Neural cell (in vitro differentiated cells): ENCODE measurements at regions not wholly inside any gene's neighbourhood (a gene's known extent, or its start where the extent isn't known, plus 50 kb on each side); places are given as distances from the start of the nearest gene placed in this dataset.
A peak's percentile ranks its signal among the peaks of the same experiment; 100 is the strongest.

Experiments used
- H2AFZ ChIP-seq: fragments of 200-600, 300-800 bp; sonication (generic), shearing (Covaris generic); 2 replicates; pipeline ENCODE4 v1.6.0; 2014; ENCODE audit warnings: low read depth, mild to moderate bottlenecking, antibody characterized with exemption, low read length, moderate library complexity
- H3F3A ChIP-seq: fragments of 200-600 bp; shearing (Covaris generic); 2 replicates; pipeline ENCODE4 v1.6.1; 2016; ENCODE audit warnings: mild to moderate bottlenecking, moderate library complexity, mixed read lengths, antibody characterized with exemption, low read length; ENCODE audit not compliant: insufficient read depth, poor library complexity, severe bottlenecking
- H3K27ac ChIP-seq: fragments of 200-600, 300-800 bp; sonication (generic), shearing (Covaris generic); 2 replicates; pipeline ENCODE4 v1.5.1; 2014; ENCODE audit warnings: mild to moderate bottlenecking, low read length, moderate library complexity
- H3K27me3 ChIP-seq: fragments of 300-800, 200-600 bp; sonication (generic), shearing (Covaris generic); 2 replicates; pipeline ENCODE4 v1.6.0; 2014; ENCODE audit warnings: mild to moderate bottlenecking, low read depth, low read length, moderate library complexity; ENCODE audit not compliant: insufficient read depth
- H3K36me3 ChIP-seq: fragments of 300-800, 200-600 bp; sonication (generic), shearing (Covaris generic); 2 replicates; pipeline ENCODE4 v1.5.1; 2014; ENCODE audit warnings: mild to moderate bottlenecking, antibody characterized with exemption, low read length, moderate library complexity; ENCODE audit not compliant: insufficient read depth
- H3K4me2 ChIP-seq: fragments of 300-800, 200-600 bp; sonication (generic), shearing (Covaris generic); 2 replicates; pipeline ENCODE4 v1.6.0; 2014; ENCODE audit warnings: mild to moderate bottlenecking, low read length
- H3K4me3 ChIP-seq: fragments of 300-800, 200-600 bp; sonication (generic), shearing (Covaris generic); 2 replicates; pipeline ENCODE4 v1.5.1; 2014; ENCODE audit warnings: mild to moderate bottlenecking, low read length, moderate library complexity
- H3K79me2 ChIP-seq: fragments of 200-600 bp; shearing (Covaris generic); replicated peaks from 2 replicates; pipeline ENCODE4 v1.6.0; 2014; ENCODE audit warnings: mild to moderate bottlenecking, low read length, moderate library complexity; ENCODE audit not compliant: insufficient read depth
- H3K9ac ChIP-seq: fragments of 300-800, 200-600 bp; sonication (generic), shearing (Covaris generic); 2 replicates; pipeline ENCODE4 v1.6.1; 2016; ENCODE audit warnings: mild to moderate bottlenecking, low read length, mixed read lengths
- H3K9me2 ChIP-seq: fragments of 200-600 bp; shearing (Covaris generic); 2 replicates; pipeline ENCODE4 v1.6.1; 2016; ENCODE audit warnings: mild to moderate bottlenecking, low read length, mixed read lengths; ENCODE audit not compliant: insufficient read depth
- H3K9me3 ChIP-seq: fragments of 200-600, 300-800 bp; sonication (generic), shearing (Covaris generic); 2 replicates; pipeline ENCODE4 v1.6.1; 2016; ENCODE audit warnings: mild to moderate bottlenecking, mixed run types, low read length, moderate library complexity, mixed read lengths
- H4K20me1 ChIP-seq: fragments of 200-600 bp; shearing (Covaris generic); 2 replicates; pipeline ENCODE4 v1.6.1; 2016; ENCODE audit warnings: mild to moderate bottlenecking, mixed run types; ENCODE audit not compliant: insufficient read depth
- EP300 ChIP-seq: fragments of 450-650 bp; conservative IDR thresholded peaks from 2 replicates; pipeline ENCODE4 v1.6.1; 2014; ENCODE audit warnings: antibody characterized with exemption, mild to moderate bottlenecking, moderate library complexity; ENCODE audit not compliant: poor library complexity, severe bottlenecking
- EZH2 ChIP-seq: fragments of 200-600, 300-800 bp; shearing (Covaris generic), sonication (generic); IDR thresholded peaks from 2 replicates; pipeline ENCODE4 v1.6.1; 2014; ENCODE audit warnings: antibody characterized with exemption, low read length, borderline replicate concordance, mild to moderate bottlenecking; ENCODE audit not compliant: insufficient read depth, poor library complexity, severe bottlenecking
- MXI1 ChIP-seq: fragments of 450-650 bp; conservative IDR thresholded peaks from 2 replicates; pipeline ENCODE4 v1.6.1; 2014; ENCODE audit warnings: antibody characterized with exemption, mild to moderate bottlenecking; ENCODE audit not compliant: poor library complexity, severe bottlenecking
- POLR2AphosphoS5 ChIP-seq: IDR thresholded peaks from 2 replicates; pipeline ENCODE4 v1.6.1; 2012
- RAD21 ChIP-seq: fragments of 450-650 bp; conservative IDR thresholded peaks from 2 replicates; pipeline ENCODE4 v1.6.1; 2014; ENCODE audit warnings: antibody characterized with exemption, mild to moderate bottlenecking, moderate library complexity
- SMC3 ChIP-seq: fragments of 450-650 bp; conservative IDR thresholded peaks from 2 replicates; pipeline ENCODE4 v1.6.1; 2014; ENCODE audit warnings: antibody characterized with exemption, mild to moderate bottlenecking, moderate library complexity; ENCODE audit not compliant: poor library complexity
- TAF1 ChIP-seq: IDR thresholded peaks from 2 replicates; pipeline ENCODE4 v1.6.1; 2012; ENCODE audit warnings: low read depth
- TF ChIP-seq, protein P1 (sequence below): fragments of 450-650 bp; IDR thresholded peaks from 2 replicates; pipeline ENCODE4 v1.5.1; 2014; ENCODE audit warnings: antibody characterized with exemption, mild to moderate bottlenecking, moderate library complexity; ENCODE audit not compliant: poor library complexity, severe bottlenecking
- TF ChIP-seq, protein P2 (sequence below): IDR thresholded peaks from 2 replicates; pipeline ENCODE4 v1.6.1; 2012; ENCODE audit warnings: borderline replicate concordance

DNA sequence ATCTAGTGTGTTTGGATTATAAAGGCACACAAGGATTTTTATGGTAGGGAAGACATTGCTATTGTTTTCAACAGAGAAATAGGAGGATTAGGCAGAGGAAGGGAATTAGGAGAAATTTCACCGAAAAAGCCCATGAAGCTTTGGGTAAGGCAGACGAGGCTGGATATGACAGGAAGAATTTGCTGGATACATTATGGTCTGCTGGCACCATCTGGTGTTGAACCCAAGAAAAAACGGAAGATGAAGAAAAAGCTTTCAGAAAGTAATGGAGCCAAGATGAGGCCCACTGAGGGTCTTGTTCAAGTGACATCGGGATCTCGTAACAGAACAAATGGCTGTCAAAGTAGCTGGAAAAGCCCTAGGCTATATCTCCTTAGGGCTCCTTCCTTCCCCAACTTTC, 56.5 kb downstream of the OR2J2 start:
- H3K9me2 ChIP-seq = no peaks in the 10 kb centered on the region
- no peak overlapping the region for H2AFZ ChIP-seq
- H3K27me3 ChIP-seq = no peaks in the 10 kb centered on the region
- H3K9me3 ChIP-seq = no peaks in the 10 kb centered on the region
- H3K27ac ChIP-seq = no peak overlapping the region
- TF ChIP-seq EP300 = no peak
- TF ChIP-seq, protein P1, sequence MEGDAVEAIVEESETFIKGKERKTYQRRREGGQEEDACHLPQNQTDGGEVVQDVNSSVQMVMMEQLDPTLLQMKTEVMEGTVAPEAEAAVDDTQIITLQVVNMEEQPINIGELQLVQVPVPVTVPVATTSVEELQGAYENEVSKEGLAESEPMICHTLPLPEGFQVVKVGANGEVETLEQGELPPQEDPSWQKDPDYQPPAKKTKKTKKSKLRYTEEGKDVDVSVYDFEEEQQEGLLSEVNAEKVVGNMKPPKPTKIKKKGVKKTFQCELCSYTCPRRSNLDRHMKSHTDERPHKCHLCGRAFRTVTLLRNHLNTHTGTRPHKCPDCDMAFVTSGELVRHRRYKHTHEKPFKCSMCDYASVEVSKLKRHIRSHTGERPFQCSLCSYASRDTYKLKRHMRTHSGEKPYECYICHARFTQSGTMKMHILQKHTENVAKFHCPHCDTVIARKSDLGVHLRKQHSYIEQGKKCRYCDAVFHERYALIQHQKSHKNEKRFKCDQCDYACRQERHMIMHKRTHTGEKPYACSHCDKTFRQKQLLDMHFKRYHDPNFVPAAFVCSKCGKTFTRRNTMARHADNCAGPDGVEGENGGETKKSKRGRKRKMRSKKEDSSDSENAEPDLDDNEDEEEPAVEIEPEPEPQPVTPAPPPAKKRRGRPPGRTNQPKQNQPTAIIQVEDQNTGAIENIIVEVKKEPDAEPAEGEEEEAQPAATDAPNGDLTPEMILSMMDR = peak; percentile 55
- TF ChIP-seq MXI1 = no peak
- TF ChIP-seq SMC3 = peak; percentile 70
- TF ChIP-seq, protein P2, sequence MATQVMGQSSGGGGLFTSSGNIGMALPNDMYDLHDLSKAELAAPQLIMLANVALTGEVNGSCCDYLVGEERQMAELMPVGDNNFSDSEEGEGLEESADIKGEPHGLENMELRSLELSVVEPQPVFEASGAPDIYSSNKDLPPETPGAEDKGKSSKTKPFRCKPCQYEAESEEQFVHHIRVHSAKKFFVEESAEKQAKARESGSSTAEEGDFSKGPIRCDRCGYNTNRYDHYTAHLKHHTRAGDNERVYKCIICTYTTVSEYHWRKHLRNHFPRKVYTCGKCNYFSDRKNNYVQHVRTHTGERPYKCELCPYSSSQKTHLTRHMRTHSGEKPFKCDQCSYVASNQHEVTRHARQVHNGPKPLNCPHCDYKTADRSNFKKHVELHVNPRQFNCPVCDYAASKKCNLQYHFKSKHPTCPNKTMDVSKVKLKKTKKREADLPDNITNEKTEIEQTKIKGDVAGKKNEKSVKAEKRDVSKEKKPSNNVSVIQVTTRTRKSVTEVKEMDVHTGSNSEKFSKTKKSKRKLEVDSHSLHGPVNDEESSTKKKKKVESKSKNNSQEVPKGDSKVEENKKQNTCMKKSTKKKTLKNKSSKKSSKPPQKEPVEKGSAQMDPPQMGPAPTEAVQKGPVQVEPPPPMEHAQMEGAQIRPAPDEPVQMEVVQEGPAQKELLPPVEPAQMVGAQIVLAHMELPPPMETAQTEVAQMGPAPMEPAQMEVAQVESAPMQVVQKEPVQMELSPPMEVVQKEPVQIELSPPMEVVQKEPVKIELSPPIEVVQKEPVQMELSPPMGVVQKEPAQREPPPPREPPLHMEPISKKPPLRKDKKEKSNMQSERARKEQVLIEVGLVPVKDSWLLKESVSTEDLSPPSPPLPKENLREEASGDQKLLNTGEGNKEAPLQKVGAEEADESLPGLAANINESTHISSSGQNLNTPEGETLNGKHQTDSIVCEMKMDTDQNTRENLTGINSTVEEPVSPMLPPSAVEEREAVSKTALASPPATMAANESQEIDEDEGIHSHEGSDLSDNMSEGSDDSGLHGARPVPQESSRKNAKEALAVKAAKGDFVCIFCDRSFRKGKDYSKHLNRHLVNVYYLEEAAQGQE = no peak
- no peak for TF ChIP-seq EZH2
- TF ChIP-seq TAF1 = no peak
- TF ChIP-seq RAD21 = peak; percentile 68
- no peak for TF ChIP-seq POLR2AphosphoS5
- H3F3A ChIP-seq = no peaks in the 10 kb centered on the region
- H3K9ac ChIP-seq = no peak overlapping the region
- H3K36me3 ChIP-seq = no peaks in the 10 kb centered on the region
- H3K79me2 ChIP-seq = no peaks in the 10 kb centered on the region
- H3K4me2 ChIP-seq = no peak overlapping the region
- no peaks in the 10 kb centered on the region for H4K20me1 ChIP-seq
- H3K4me3 ChIP-seq = no peak overlapping the region

DNA sequence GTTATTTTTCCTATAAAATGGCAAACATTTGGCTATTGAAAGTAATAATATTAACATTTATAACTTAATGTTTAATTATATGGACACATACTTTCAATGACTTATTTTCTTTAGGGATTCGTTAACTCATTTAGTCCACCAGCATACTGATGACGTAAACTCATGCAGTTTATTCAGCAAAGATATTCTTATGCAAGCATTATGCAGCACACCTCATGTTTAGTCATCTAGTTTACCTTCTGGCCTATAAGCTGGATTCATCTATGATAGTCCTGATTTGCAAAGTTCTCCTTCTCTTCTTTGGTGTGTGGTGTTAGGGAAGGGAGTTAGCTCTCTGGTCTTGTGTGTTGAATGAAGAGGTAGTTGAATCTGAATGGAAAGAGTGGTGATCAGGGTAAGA, 60.0 kb downstream of the OR2J2 start:
- Histone ChIP-seq H2AFZ (no peak overlapping the region), H3K79me2 (no peaks in the 10 kb centered on the region), H3K4me2 (no peak overlapping the region)

More for the DNA sequence above, 60.0 kb downstream of the OR2J2 start:
- H3K4me3 ChIP-seq = no peak overlapping the region
- H3K27me3 ChIP-seq = no peaks in the 10 kb centered on the region
- TF ChIP-seq POLR2AphosphoS5 (no peak), MXI1 (no peak), SMC3 (no peak), EP300 (no peak), EZH2 (no peak), TAF1 (no peak), RAD21 (no peak)
- TF ChIP-seq, protein P2 = no peak
- TF ChIP-seq, protein P1 = no peak
- H3K9me3 ChIP-seq = no peaks in the 10 kb centered on the region
- H4K20me1 ChIP-seq = no peaks in the 10 kb centered on the region
- no peaks in the 10 kb centered on the region for H3K36me3 ChIP-seq
- H3K27ac ChIP-seq = no peak overlapping the region
- no peak overlapping the region for H3K9ac ChIP-seq
- H3K9me2 ChIP-seq = no peaks in the 10 kb centered on the region
- H3F3A ChIP-seq = no peaks in the 10 kb centered on the region
